GM12874 (cell line): ENCODE measurements at regions not wholly inside any gene's neighbourhood (a gene's known extent, or its start where the extent isn't known, plus 50 kb on each side); places are given as distances from the start of the nearest gene placed in this dataset.

ENCODE experiments used
- CTCF ChIP-seq: IDR thresholded peaks from 2 replicates; pipeline ENCODE4 v1.5.1; 2011; ENCODE audit warnings: low read depth, mild to moderate bottlenecking, control low read depth, low read length, moderate library complexity; ENCODE audit not compliant: insufficient read depth

- no peak for TF ChIP-seq CTCF
Observed at GRCh38 chr11:28618416-28618815, 510.2 kb downstream of the METTL15 start.

- TF ChIP-seq CTCF: no peak
Observed at GRCh38 chr11:28616160-28616965, 508.2 kb downstream of the METTL15 start.

- TF ChIP-seq CTCF: no peak
Observed at GRCh38 chr11:28615542-28615941, 507.4 kb downstream of the METTL15 start.

GRCh38 chr11:28606930-28607329 is 498.7 kb downstream of the METTL15 start:
- TF ChIP-seq CTCF: no peak

- no peak for TF ChIP-seq CTCF
Observed at GRCh38 chr11:28599656-28600055, 491.5 kb downstream of the METTL15 start.

GRCh38 chr11:28598531-28598930 is 490.3 kb downstream of the METTL15 start:
- TF ChIP-seq CTCF: no peak

GRCh38 chr11:28596816-28597215 is 488.6 kb downstream of the METTL15 start:
- TF ChIP-seq CTCF: no peak

GRCh38 chr11:28592141-28592540 is 484.0 kb downstream of the METTL15 start:
- TF ChIP-seq CTCF: no peak
